ENCODE measurements at regions not wholly inside any gene's neighbourhood (a gene's known extent, or its start where the extent isn't known, plus 50 kb on each side); places are given as distances from the start of the nearest gene placed in this dataset.

- Histone ChIP-seq H3K4me3 (ENCODE audit: low read depth, low read length) (no peak overlapping the region), H3K36me3 (ENCODE audit: control insufficient read depth, insufficient read depth, low read length) (no peaks in the 10 kb centered on the region), H3K27me3 (ENCODE audit: control insufficient read depth, insufficient read depth, low read length) (no peaks in the 10 kb centered on the region)
- FAIRE-seq (no peak), DNase-seq (ENCODE audit: low read depth) (no peak)
- TF ChIP-seq CTCF (IDR thresholded peaks at IDR 0.05; ENCODE audit: insufficient read depth, low read length, severe bottlenecking) = no peak
Observed at GRCh38 chr5:127999909-128000308, 83.7 kb upstream of the SLC12A2 start.

GRCh38 chr5:128002425-128002824 lies 81.1 kb upstream of the SLC12A2 start:
- Histone ChIP-seq H3K36me3 (ENCODE audit: control insufficient read depth, insufficient read depth, low read length) (no peaks in the 10 kb centered on the region), H3K27me3 (ENCODE audit: control insufficient read depth, insufficient read depth, low read length) (no peaks in the 10 kb centered on the region), H3K4me3 (ENCODE audit: low read depth, low read length) (no peak overlapping the region)
- FAIRE-seq (peak; percentile 55), DNase-seq (ENCODE audit: low read depth) (no peak)
- TF ChIP-seq CTCF (IDR thresholded peaks at IDR 0.05; ENCODE audit: insufficient read depth, low read length, severe bottlenecking) = no peak

GRCh38 chr5:128007939-128008338 lies 75.6 kb upstream of the SLC12A2 start:
- no peak for FAIRE-seq
- Histone ChIP-seq H3K4me3 (ENCODE audit: low read depth, low read length) (no peak overlapping the region), H3K27me3 (ENCODE audit: control insufficient read depth, insufficient read depth, low read length) (no peaks in the 10 kb centered on the region), H3K36me3 (ENCODE audit: control insufficient read depth, insufficient read depth, low read length) (no peaks in the 10 kb centered on the region)
- DNase-seq (ENCODE audit: low read depth) = no peak
- no peak for TF ChIP-seq CTCF (IDR thresholded peaks at IDR 0.05; ENCODE audit: insufficient read depth, low read length, severe bottlenecking)

GRCh38 chr5:128009403-128009802 lies 74.2 kb upstream of the SLC12A2 start:
- Histone ChIP-seq H3K27me3 (ENCODE audit: control insufficient read depth, insufficient read depth, low read length) (no peaks in the 10 kb centered on the region), H3K36me3 (ENCODE audit: control insufficient read depth, insufficient read depth, low read length) (no peaks in the 10 kb centered on the region), H3K4me3 (ENCODE audit: low read depth, low read length) (no peak overlapping the region)
- TF ChIP-seq CTCF (IDR thresholded peaks at IDR 0.05; ENCODE audit: insufficient read depth, low read length, severe bottlenecking) = no peak
- FAIRE-seq = no peak
- no peak for DNase-seq (ENCODE audit: low read depth)

GRCh38 chr5:128011339-128011738 lies 72.2 kb upstream of the SLC12A2 start:
- DNase-seq (ENCODE audit: low read depth) = no peak
- H3K36me3 ChIP-seq (ENCODE audit: control insufficient read depth, insufficient read depth, low read length) = no peaks in the 10 kb centered on the region
- TF ChIP-seq CTCF (IDR thresholded peaks at IDR 0.05; ENCODE audit: insufficient read depth, low read length, severe bottlenecking) = no peak
- no peaks in the 10 kb centered on the region for H3K27me3 ChIP-seq (ENCODE audit: control insufficient read depth, insufficient read depth, low read length)
- no peak for FAIRE-seq
- H3K4me3 ChIP-seq (ENCODE audit: low read depth, low read length) = no peak overlapping the region

- no peak overlapping the region for H3K4me3 ChIP-seq (ENCODE audit: low read depth, low read length)
- FAIRE-seq = no peak
- no peak for TF ChIP-seq CTCF (IDR thresholded peaks at IDR 0.05; ENCODE audit: insufficient read depth, low read length, severe bottlenecking)
- DNase-seq (ENCODE audit: low read depth) = no peak
- no peaks in the 10 kb centered on the region for H3K27me3 ChIP-seq (ENCODE audit: control insufficient read depth, insufficient read depth, low read length)
- no peaks in the 10 kb centered on the region for H3K36me3 ChIP-seq (ENCODE audit: control insufficient read depth, insufficient read depth, low read length)
Observed at GRCh38 chr5:128014578-128014977, 69.0 kb upstream of the SLC12A2 start.

Measured in bronchial epithelial cell (primary cell).